DMS153 (cell line): ENCODE measurements at regions not wholly inside any gene's neighbourhood (a gene's known extent, or its start where the extent isn't known, plus 50 kb on each side); places are given as distances from the start of the nearest gene placed in this dataset.
A peak's percentile ranks its signal among the peaks of the same experiment; 100 is the strongest.

Source experiments
- DNase-seq: peaks from one replicate; lab custom pipeline; 2025; lab: John Stamatoyannopoulos, UW

- no peak for DNase-seq
These were observed 84.9 kb upstream of the MEF2C start for GRCh38 chr5:88967633-88968585.

- no peak for DNase-seq
These were observed 81.8 kb upstream of the MEF2C start for GRCh38 chr5:88964831-88965230.

GRCh38 chr5:88957013-88957412 lies 74.0 kb upstream of the MEF2C start:
- no peak for DNase-seq

- DNase-seq, result no peak
These were observed 73.4 kb upstream of the MEF2C start for GRCh38 chr5:88956416-88956815.

- DNase-seq, result no peak
These were observed 72.4 kb upstream of the MEF2C start for GRCh38 chr5:88955403-88955802.

GRCh38 chr5:88954511-88954910 lies 71.5 kb upstream of the MEF2C start:
- no peak for DNase-seq

GRCh38 chr5:88952996-88953643 lies 70.1 kb upstream of the MEF2C start:
- no peak for DNase-seq

GRCh38 chr5:88952344-88952743 lies 69.4 kb upstream of the MEF2C start:
- peak; percentile 57 for DNase-seq

- no peak for DNase-seq
These were observed 68.5 kb upstream of the MEF2C start for GRCh38 chr5:88951457-88951856.

- DNase-seq, result no peak
These were observed 66.0 kb upstream of the MEF2C start for GRCh38 chr5:88948746-88949600.

- no peak for DNase-seq
These were observed 62.0 kb upstream of the MEF2C start for GRCh38 chr5:88944751-88945531.

- no peak for DNase-seq
These were observed 58.6 kb upstream of the MEF2C start for GRCh38 chr5:88941581-88941980.

GRCh38 chr5:88940713-88941112 lies 57.7 kb upstream of the MEF2C start:
- DNase-seq, result no peak

GRCh38 chr5:88939300-88939699 lies 56.3 kb upstream of the MEF2C start:
- DNase-seq, result no peak

GRCh38 chr5:88938488-88938887 lies 55.5 kb upstream of the MEF2C start:
- DNase-seq, result no peak

GRCh38 chr5:88937406-88937805 lies 54.4 kb upstream of the MEF2C start:
- DNase-seq, result no peak

GRCh38 chr5:88934439-88934838 lies 51.5 kb upstream of the MEF2C start:
- no peak for DNase-seq
